Cerebellar nuclear complex (tissue), 1 donor: ENCODE measurements at regions not wholly inside any gene's neighbourhood (a gene's known extent, or its start where the extent isn't known, plus 50 kb on each side); places are given as distances from the start of the nearest gene placed in this dataset.
"Not testable (repeated sequence)": the region's sequence is repeated elsewhere in the genome, so short reads cannot be mapped to it uniquely, and the experiment has no call there.

Experiments
- DNase-seq, 2 experiments: peaks; one replicate each; lab custom pipeline; 2025; lab: John Stamatoyannopoulos, UW

GRCh38 chr7:83306502-83306901, 143.8 kb upstream of the PCLO start:
- no peak for DNase-seq

DNA sequence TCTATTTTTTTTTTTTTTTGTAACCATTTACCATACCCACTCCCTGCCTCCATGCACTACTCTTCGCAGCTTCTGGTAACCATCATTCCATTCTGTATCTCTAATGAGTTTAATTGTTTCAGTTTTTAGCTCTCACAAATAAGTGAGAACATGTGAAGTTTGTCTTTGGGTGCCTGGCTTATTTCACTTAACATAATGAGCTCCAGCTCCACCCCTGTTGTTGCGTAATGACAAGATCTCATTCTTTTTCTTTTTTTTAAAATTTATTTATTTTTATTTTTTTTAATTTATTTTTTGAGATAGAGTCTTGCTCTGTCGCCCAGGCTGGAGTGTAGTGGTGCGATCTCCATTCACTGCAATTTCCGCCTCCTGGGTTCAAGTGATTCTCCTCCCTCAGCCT, 142.3 kb upstream of the PCLO start:
- no peak for DNase-seq

GRCh38 chr7:83301416-83301815, 138.7 kb upstream of the PCLO start:
- no peak for DNase-seq

DNA sequence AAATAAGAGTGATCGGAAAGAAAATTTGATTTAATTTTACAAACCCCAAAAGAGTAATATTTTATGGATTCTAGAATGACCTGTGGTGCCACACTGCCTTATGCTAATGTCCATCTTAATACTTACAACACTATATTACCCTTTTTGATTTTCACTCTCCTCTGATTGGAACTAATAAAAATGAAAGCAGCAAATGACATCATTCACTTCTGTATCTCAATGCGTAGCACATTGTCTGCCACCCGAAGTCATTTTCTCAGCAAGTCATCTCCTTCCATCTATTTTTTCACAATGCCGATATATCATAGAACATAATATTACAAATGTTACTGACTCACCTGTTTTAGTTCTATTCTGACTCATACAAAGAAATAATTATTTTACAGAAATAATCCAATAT, 127.5 kb upstream of the PCLO start:
- no peak for DNase-seq

- DNase-seq: no peak
Measured at GRCh38 chr7:83289419-83289993, 126.8 kb upstream of the PCLO start.

DNA sequence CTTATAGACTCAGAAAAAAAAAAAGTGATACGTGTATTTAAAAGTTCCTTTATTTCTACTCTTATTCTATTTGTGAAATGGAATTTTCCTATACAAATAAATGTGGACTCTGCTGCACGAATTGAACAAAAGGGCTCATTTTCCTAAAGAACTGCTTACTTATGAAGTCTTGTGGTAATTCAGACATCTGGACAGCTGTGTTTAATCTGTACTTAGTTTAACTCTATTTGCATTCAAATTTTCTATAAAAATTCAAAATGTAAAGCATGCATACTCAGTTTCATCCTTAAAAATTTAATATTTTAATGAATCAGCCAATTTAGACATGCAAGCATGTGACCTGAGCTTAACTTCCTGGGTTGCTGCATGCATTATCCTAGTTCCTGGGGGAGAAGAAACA, 118.0 kb upstream of the PCLO start:
- no peak for DNase-seq

- DNase-seq: no peak
Measured at GRCh38 chr7:83276250-83276649, 113.6 kb upstream of the PCLO start.

GRCh38 chr7:83273699-83274098, 111.0 kb upstream of the PCLO start:
- no peak for DNase-seq

- peak in 1 of 2 experiments; percentile 1 for DNase-seq
Measured at GRCh38 chr7:83271212-83272099, 108.8 kb upstream of the PCLO start.

DNA sequence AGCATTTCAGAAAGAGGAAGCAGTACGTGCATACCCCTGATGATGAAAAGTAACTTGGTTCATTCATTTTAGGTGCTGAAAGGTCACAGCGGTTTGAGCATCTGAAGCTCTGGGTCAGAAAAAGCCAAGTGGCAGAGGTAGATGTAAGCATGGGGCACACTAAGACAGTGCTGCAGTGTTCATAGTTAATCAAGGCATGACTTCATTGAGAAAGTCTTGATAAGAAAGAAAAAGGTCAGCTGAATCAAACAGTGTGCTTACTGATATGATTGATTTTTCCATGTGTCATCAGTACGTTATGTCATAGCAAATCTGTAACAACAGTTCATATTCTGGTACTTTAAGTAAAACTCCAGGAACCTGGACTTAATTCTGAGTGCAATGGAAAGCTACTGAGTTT, 107.7 kb upstream of the PCLO start:
- DNase-seq: no peak

DNA sequence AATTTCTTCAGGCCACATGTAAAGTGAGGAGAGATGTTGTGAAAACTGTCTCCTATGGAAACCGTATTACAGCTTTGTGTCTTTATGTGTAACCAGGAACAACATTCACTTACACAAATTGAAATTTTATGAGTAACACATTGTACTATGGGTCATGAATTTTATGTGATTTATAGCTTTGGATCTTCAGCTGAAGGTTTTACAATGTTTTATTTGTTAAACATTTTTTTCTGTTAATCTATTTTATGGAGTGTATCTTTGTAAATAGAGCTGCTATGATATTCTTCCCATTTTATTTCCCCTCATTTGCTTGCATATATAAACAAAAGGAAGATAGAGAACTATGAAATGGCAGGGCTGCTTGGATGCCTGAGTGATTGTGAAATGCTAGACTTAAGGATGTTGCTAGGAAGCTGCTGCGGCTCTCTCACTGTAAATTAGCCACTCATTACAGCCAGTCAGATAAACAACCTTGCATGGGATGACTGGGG, 104.5 kb upstream of the PCLO start:
- DNase-seq: no peak

DNA sequence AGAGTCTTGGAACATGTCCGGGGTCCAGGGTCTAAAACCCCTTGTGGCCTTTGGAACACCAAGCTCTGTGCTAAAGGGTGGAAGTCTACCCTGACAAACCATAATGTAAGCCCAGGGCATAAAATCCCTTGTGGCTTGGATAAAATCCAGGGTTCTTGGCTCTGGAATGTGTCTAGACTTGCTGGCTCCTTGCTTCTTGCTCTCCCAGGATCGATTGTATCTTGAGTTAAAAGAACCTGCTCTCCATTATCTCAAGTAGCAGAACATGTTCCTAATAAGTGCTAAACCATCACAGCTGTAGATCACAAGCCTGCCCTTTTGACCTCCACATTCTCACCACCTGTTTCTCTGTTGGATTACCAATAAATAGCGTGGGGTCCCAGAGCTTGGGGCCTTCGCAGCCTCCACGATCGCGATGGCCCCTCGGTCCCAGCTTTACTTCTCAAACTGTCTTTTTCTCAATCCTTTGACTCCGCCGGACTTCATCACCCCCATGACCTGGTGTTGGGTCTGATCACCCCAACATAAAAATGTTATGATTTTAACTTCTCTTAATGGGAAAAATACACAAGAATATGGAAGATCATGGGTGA, 100.9 kb upstream of the PCLO start:
- DNase-seq: not testable (repeated sequence)

GRCh38 chr7:83259064-83259463, 96.4 kb upstream of the PCLO start:
- DNase-seq: no peak

GRCh38 chr7:83248000-83248399, 85.3 kb upstream of the PCLO start:
- DNase-seq: no peak

DNA sequence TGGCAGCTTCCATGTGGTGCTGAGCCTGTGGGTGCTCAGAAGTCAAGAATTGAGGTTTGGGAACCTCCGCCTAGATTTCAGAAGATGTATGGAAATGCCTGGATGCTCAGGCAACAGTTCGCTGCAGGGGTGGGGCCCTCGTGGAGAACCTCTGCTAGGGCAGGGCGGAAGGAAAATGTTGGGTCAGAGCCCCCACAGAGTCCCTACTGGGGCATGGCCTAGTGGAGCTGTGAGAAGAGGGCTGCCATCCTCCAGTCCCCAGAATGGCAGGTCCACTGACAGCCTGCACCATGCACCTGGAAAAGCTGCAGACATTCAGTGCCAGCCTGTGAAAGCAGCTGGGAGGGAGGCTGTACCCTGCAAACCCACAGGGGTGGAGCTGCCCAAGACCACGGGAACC, 56.5 kb upstream of the PCLO start:
- DNase-seq: not testable (repeated sequence)

- DNase-seq: no peak
Measured at GRCh38 chr7:83212883-83213282, 50.2 kb upstream of the PCLO start.
